ENCODE measurements at regions not wholly inside any gene's neighbourhood (a gene's known extent, or its start where the extent isn't known, plus 50 kb on each side); places are given as distances from the start of the nearest gene placed in this dataset.

DNA sequence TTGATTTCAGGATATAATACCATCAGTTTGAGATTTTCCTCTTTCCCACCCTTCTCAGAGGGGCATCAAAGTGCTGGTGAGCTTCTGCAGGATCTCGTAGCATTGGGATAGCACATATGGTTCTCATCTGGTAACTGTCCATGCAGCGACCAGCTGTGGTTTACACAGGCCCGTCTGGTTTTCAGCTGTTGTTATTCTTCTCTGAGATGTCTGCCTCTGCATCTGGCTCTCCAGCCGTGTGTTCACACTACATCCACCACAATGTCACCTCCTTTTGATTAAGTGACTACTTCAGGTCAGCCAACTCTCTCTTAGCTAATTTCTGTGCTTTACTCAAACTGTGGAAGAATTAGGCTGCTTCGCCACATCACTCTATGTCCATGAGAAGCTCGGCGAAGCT lies 676.7 kb upstream of the TENM3 start:
- Histone ChIP-seq H3K9me3 (ENCODE audit: control insufficient read depth, low read length) (no peaks in the 10 kb centered on the region), H3K4me3 (ENCODE audit: extremely low read depth, insufficient read depth, low read length, poor library complexity, severe bottlenecking) (no peak overlapping the region)
- WGBS, 2 experiments (ENCODE audit: insufficient coverage in 2 of 2) = 94 to 97% methylated on average over 5 to 7 of the region's 7 CpGs

DNA sequence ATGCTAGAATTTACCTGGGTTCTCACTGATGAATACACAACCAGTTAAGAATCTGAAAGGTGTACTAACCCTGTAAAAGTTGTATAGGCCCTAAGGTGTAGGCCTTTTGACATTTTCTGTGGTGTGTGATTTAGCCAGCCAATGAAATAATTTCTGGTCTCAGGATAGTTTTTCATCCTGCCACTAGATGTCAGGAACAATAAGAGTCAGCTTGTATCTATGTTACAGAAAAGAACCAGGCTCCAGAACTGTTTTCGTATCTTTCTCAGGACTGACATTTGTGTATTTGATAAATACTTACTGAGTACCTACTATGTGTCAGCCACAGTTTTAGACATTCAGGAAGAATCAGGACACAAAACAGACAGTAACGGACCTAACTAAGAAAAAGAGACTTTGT lies 673.6 kb upstream of the TENM3 start:
- no peak overlapping the region for H3K27ac ChIP-seq (ENCODE audit: low read depth, low read length, severe bottlenecking)
- H3K36me3 ChIP-seq (ENCODE audit: control insufficient read depth, insufficient read depth, low read length) = no peaks in the 10 kb centered on the region
- no peak overlapping the region for H3K4me3 ChIP-seq (ENCODE audit: extremely low read depth, insufficient read depth, low read length, poor library complexity, severe bottlenecking)
- H3K9me3 ChIP-seq (ENCODE audit: control insufficient read depth, low read length) = no peaks in the 10 kb centered on the region
- H3K4me1 ChIP-seq (ENCODE audit: control insufficient read depth, insufficient read depth, low read length, poor library complexity, severe bottlenecking) = no peaks in the 10 kb centered on the region
- WGBS, 2 experiments (ENCODE audit: insufficient coverage in 2 of 2) = no CpG with 5 or more reads among the region's 2 CpGs

More for the DNA sequence above, 676.7 kb upstream of the TENM3 start:
- no peaks in the 10 kb centered on the region for H3K4me1 ChIP-seq (ENCODE audit: control insufficient read depth, insufficient read depth, low read length, poor library complexity, severe bottlenecking)
- H3K27ac ChIP-seq (ENCODE audit: low read depth, low read length, severe bottlenecking) = no peak overlapping the region
- H3K36me3 ChIP-seq (ENCODE audit: control insufficient read depth, insufficient read depth, low read length) = no peaks in the 10 kb centered on the region

DNA sequence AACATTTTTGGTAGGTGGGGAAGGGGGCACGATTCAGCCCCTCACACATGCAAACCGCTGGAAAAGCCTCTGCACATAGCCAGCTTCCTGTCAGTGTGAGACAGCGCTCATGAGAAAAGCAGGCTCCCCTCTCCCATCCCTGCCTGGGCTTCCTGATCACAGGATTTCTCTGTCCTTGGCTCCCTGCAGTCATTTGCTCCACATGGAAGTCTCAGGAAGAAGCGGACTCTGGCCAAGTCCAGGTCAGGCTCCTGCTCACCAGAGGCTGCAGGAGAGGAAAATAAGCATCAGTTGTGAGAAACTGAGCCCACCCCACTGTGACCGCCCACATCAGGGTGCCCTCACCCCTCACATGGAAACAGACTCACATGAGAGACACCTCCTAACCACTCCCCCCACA lies 664.3 kb upstream of the TENM3 start:
- no peaks in the 10 kb centered on the region for H3K4me1 ChIP-seq (ENCODE audit: control insufficient read depth, insufficient read depth, low read length, poor library complexity, severe bottlenecking)
- no peak overlapping the region for H3K27ac ChIP-seq (ENCODE audit: low read depth, low read length, severe bottlenecking)
- no peaks in the 10 kb centered on the region for H3K36me3 ChIP-seq (ENCODE audit: control insufficient read depth, insufficient read depth, low read length)
- no peaks in the 10 kb centered on the region for H3K9me3 ChIP-seq (ENCODE audit: control insufficient read depth, low read length)
- H3K4me3 ChIP-seq (ENCODE audit: extremely low read depth, insufficient read depth, low read length, poor library complexity, severe bottlenecking) = no peak overlapping the region
- 75 to 100% methylated on average over 2 to 5 of the region's 5 CpGs for WGBS, 2 experiments (ENCODE audit: insufficient coverage in 2 of 2)

DNA sequence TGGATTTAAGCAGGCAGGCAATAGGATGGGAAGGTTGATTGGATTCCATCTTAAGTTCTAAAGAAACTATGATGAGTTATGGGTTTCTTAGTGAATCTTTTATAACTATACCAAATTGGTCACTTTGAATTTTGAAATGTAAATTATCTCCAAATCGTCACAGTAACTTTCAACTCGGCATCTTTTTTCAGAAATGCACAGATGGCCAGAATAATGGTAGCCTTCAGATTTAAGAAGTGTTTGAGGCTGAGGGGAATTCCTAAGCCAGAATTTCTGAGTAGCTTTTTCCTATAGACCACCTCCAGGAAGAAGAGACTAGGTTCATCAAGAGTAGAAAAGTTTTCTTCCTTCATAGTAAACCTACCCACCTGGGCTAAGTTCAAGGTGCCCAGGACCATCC lies 663.7 kb upstream of the TENM3 start:
- H3K4me3 ChIP-seq (ENCODE audit: extremely low read depth, insufficient read depth, low read length, poor library complexity, severe bottlenecking) = no peak overlapping the region
- H3K4me1 ChIP-seq (ENCODE audit: control insufficient read depth, insufficient read depth, low read length, poor library complexity, severe bottlenecking) = no peaks in the 10 kb centered on the region
- H3K36me3 ChIP-seq (ENCODE audit: control insufficient read depth, insufficient read depth, low read length) = no peaks in the 10 kb centered on the region
- no peaks in the 10 kb centered on the region for H3K9me3 ChIP-seq (ENCODE audit: control insufficient read depth, low read length)
- H3K27ac ChIP-seq (ENCODE audit: low read depth, low read length, severe bottlenecking) = no peak overlapping the region
- 100% methylated on average over 1 of the region's 2 CpGs; no CpG with 5 or more reads in 1 of the 2 experiments for WGBS, 2 experiments (ENCODE audit: insufficient coverage in 2 of 2)

DNA sequence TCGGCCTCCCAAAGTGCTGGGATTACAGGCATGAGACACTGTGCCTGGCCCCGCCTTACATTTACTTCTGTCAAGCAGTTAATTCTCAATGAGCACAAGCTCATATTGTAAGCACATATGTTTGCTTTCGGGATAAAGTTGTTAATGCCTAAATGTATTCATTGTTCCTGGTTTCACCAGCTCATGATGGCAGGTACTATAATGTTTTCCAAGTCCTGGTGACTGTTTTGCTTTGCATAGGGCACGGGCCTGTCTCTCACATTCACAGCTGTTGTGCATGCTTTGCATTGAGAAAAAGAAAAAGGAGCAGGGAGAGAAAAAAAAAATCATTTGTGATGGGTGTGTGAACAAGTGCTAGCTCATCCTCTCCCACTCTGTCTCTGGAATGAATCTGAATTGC lies 661.2 kb upstream of the TENM3 start:
- Histone ChIP-seq H3K9me3 (ENCODE audit: control insufficient read depth, low read length) (no peaks in the 10 kb centered on the region), H3K27ac (ENCODE audit: low read depth, low read length, severe bottlenecking) (no peak overlapping the region), H3K4me1 (ENCODE audit: control insufficient read depth, insufficient read depth, low read length, poor library complexity, severe bottlenecking) (no peaks in the 10 kb centered on the region), H3K36me3 (ENCODE audit: control insufficient read depth, insufficient read depth, low read length) (no peaks in the 10 kb centered on the region), H3K4me3 (ENCODE audit: extremely low read depth, insufficient read depth, low read length, poor library complexity, severe bottlenecking) (no peak overlapping the region)
- 83 to 87% methylated on average over 3 to 4 of the region's 4 CpGs for WGBS, 2 experiments (ENCODE audit: insufficient coverage in 2 of 2)

DNA sequence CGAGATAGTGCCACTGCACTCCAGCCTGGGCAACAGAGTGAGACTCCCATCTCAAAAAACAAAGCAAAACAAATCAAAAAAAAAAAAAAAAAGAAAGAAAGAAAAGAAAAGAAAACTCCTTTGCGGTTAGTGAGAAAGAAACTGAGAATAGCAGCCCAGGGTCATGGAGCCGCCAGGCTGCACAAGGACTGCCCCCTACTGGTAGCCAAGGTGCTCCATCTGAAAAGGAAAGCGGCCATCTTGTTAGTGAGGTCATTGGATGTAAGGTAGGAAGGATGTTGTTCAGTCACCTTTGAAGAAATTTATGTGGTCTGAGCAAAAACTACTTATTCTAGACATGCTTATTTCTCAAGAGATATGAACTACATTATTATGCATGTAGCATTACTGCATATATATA lies 660.6 kb upstream of the TENM3 start:
- no peak overlapping the region for H3K27ac ChIP-seq (ENCODE audit: low read depth, low read length, severe bottlenecking)
- no peaks in the 10 kb centered on the region for H3K4me1 ChIP-seq (ENCODE audit: control insufficient read depth, insufficient read depth, low read length, poor library complexity, severe bottlenecking)
- H3K36me3 ChIP-seq (ENCODE audit: control insufficient read depth, insufficient read depth, low read length) = no peaks in the 10 kb centered on the region
- no peaks in the 10 kb centered on the region for H3K9me3 ChIP-seq (ENCODE audit: control insufficient read depth, low read length)
- no peak overlapping the region for H3K4me3 ChIP-seq (ENCODE audit: extremely low read depth, insufficient read depth, low read length, poor library complexity, severe bottlenecking)
- 83 to 89% methylated on average over 1 to 2 of the region's 4 CpGs for WGBS, 2 experiments (ENCODE audit: insufficient coverage in 2 of 2)

DNA sequence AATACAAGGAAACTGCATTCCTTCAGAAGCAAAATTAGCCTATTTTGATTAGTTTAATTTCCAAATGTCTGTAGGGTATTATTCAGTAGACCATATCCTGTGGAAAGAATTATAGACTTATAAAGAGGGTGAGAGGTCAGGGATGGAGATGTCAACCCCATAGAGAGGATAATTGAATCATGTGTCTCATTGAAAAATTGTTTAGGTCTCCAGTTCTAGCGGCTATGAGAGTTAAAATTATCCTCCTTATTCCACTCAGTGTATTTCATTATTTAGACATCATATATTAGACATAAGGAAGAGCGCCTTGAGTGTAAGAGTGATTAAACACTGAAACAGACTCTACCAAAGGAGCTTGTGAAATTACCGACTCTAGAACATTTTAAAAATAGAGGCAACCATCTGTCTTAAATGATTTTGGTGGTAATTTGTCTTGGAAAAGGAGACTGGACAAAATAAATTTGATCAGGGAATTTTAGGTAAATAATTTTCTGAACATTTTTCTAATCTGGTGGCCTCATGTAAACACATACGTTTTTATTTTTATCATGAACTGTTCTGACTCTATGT lies 654.4 kb upstream of the TENM3 start:
- H3K4me1 ChIP-seq (ENCODE audit: control insufficient read depth, insufficient read depth, low read length, poor library complexity, severe bottlenecking) = no peaks in the 10 kb centered on the region
- H3K9me3 ChIP-seq (ENCODE audit: control insufficient read depth, low read length) = no peaks in the 10 kb centered on the region
- no peak overlapping the region for H3K27ac ChIP-seq (ENCODE audit: low read depth, low read length, severe bottlenecking)
- H3K4me3 ChIP-seq (ENCODE audit: extremely low read depth, insufficient read depth, low read length, poor library complexity, severe bottlenecking) = no peak overlapping the region
- H3K36me3 ChIP-seq (ENCODE audit: control insufficient read depth, insufficient read depth, low read length) = no peaks in the 10 kb centered on the region
- WGBS, 2 experiments (ENCODE audit: insufficient coverage in 2 of 2) = no CpG with 5 or more reads among the region's 4 CpGs

DNA sequence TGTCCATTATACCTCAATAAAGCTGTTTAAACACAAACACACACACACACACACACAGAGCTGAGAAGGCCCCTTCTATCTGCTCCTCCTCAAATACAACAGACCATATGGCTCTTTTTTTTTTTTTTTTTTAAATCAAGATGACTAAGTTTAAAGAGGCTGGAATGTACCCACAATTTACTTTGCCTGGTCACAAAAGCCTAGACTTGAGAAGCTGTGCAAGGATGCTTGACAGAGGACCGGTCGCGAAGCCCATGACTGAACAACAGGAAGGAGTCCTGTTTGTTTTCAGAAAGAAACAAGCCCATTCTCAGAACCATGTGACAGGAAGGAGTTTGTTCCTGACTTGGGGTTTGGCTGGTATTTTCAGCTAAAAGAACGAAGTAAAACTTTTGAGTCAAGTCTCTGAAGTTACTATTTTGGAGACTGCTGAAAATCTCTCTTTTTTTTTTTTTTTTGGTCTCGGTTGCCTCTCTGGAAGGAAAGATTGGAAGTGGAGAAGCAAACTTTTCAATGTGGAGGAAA lies 650.9 kb upstream of the TENM3 start:
- no peaks in the 10 kb centered on the region for H3K36me3 ChIP-seq (ENCODE audit: control insufficient read depth, insufficient read depth, low read length)
- 83 to 98% methylated on average over 4 of the region's 5 CpGs for WGBS, 2 experiments (ENCODE audit: insufficient coverage in 2 of 2)
- H3K4me1 ChIP-seq (ENCODE audit: control insufficient read depth, insufficient read depth, low read length, poor library complexity, severe bottlenecking) = no peaks in the 10 kb centered on the region
- H3K4me3 ChIP-seq (ENCODE audit: extremely low read depth, insufficient read depth, low read length, poor library complexity, severe bottlenecking) = no peak overlapping the region
- no peaks in the 10 kb centered on the region for H3K9me3 ChIP-seq (ENCODE audit: control insufficient read depth, low read length)
- H3K27ac ChIP-seq (ENCODE audit: low read depth, low read length, severe bottlenecking) = no peak overlapping the region

DNA sequence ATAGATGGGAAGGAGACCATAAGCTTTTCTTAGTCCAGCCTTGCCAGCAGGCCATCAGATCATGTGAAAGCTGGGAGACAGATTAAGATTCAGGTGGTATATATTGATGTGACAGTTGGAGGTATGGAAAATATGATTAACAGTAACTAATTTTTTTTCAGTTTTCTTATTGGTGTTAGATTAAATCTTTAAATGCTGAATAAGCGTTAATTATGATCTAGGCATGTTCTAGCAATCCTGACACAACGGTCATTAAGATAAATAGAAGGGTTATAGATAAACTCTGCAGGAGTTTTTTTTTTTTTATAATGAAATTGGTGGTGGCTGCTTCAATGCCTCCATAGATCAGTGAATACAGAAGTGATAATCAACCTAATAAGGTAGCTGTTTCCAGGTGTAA lies 649.5 kb upstream of the TENM3 start:
- no peak overlapping the region for H3K27ac ChIP-seq (ENCODE audit: low read depth, low read length, severe bottlenecking)
- no peak overlapping the region for H3K4me3 ChIP-seq (ENCODE audit: extremely low read depth, insufficient read depth, low read length, poor library complexity, severe bottlenecking)
- 88% methylated on average over 1 of the region's 2 CpGs; no CpG with 5 or more reads in 1 of the 2 experiments for WGBS, 2 experiments (ENCODE audit: insufficient coverage in 2 of 2)
- H3K36me3 ChIP-seq (ENCODE audit: control insufficient read depth, insufficient read depth, low read length) = no peaks in the 10 kb centered on the region
- H3K4me1 ChIP-seq (ENCODE audit: control insufficient read depth, insufficient read depth, low read length, poor library complexity, severe bottlenecking) = no peaks in the 10 kb centered on the region
- H3K9me3 ChIP-seq (ENCODE audit: control insufficient read depth, low read length) = no peaks in the 10 kb centered on the region

DNA sequence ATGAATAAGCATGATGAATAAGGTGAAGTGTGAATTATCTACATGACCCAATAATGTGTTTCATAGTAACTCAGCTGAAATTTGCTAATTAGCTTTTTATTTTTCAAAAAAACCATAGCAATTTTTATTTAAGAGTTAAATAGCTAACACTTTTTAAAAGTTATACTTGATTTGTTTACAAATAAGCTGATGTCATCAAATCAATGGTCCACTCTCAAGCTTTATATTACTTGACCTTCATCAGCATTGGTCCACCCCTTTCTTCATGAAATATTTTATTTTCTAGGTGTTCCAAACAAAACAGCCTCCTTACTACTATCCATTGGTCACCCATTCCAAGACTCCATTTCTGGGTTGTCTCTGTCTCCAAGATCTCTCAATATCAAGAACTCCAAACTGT lies 649.0 kb upstream of the TENM3 start:
- Histone ChIP-seq H3K9me3 (ENCODE audit: control insufficient read depth, low read length) (no peaks in the 10 kb centered on the region), H3K36me3 (ENCODE audit: control insufficient read depth, insufficient read depth, low read length) (no peaks in the 10 kb centered on the region), H3K4me1 (ENCODE audit: control insufficient read depth, insufficient read depth, low read length, poor library complexity, severe bottlenecking) (no peaks in the 10 kb centered on the region), H3K4me3 (ENCODE audit: extremely low read depth, insufficient read depth, low read length, poor library complexity, severe bottlenecking) (no peak overlapping the region), H3K27ac (ENCODE audit: low read depth, low read length, severe bottlenecking) (no peak overlapping the region)

DNA sequence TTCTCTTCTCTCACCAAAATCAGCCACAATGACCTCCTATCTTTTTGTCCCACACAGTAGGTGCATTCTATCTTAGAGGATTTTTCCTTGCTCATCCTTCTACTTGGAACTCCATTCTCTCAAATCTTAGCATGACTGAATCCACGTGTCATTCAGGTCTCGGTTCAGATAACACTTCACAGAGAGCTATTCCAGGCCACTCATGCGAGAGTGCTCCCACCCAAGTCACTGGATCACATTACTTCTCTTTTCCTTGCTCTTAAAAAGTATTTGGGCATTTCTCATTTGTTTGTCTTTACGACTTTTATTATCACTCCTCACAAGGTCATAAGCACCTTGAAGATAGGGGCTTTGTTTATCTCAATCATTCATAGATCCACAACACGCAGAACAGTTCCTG lies 647.5 kb upstream of the TENM3 start:
- no peak overlapping the region for H3K4me3 ChIP-seq (ENCODE audit: extremely low read depth, insufficient read depth, low read length, poor library complexity, severe bottlenecking)
- no peaks in the 10 kb centered on the region for H3K9me3 ChIP-seq (ENCODE audit: control insufficient read depth, low read length)
- WGBS, 2 experiments (ENCODE audit: insufficient coverage in 2 of 2) = 90 to 95% methylated on average over 4 of the region's 5 CpGs

More for the DNA sequence above, 647.5 kb upstream of the TENM3 start:
- Histone ChIP-seq H3K36me3 (ENCODE audit: control insufficient read depth, insufficient read depth, low read length) (no peaks in the 10 kb centered on the region), H3K27ac (ENCODE audit: low read depth, low read length, severe bottlenecking) (no peak overlapping the region), H3K4me1 (ENCODE audit: control insufficient read depth, insufficient read depth, low read length, poor library complexity, severe bottlenecking) (no peaks in the 10 kb centered on the region)

Measured in mesodermal cell (in vitro differentiated cells).